GM23338 (cell line): ENCODE measurements at regions not wholly inside any gene's neighbourhood (a gene's known extent, or its start where the extent isn't known, plus 50 kb on each side); places are given as distances from the start of the nearest gene placed in this dataset.

Source experiments
- ATAC-seq: fragments of 200-7000 bp; cut with Tn5 transposase; 3 replicates; pipeline ENCODE4 v1.9.1; 2020
- DNase-seq: peaks from one replicate; pipeline ENCODE4 v3.0.0-alpha.2; 2015; ENCODE audit warnings: low spot score
- H2AFZ ChIP-seq: fragments of 200-600 bp; sonication (generic); 2 replicates; pipeline ENCODE4 v1.8.0; 2016; ENCODE audit warnings: antibody characterized with exemption, mild to moderate bottlenecking, moderate library complexity
- H3F3A ChIP-seq: fragments of 200-600 bp; sonication (generic); replicated peaks from 2 replicates; pipeline ENCODE4 v1.8.0; 2017; ENCODE audit warnings: antibody characterized with exemption, mixed run types, low read depth
- H3K27ac ChIP-seq: fragments of 200-600 bp; sonication (generic); 2 replicates; pipeline ENCODE4 v1.6.1; 2016; ENCODE audit warnings: low read depth
- H3K27me3 ChIP-seq: fragments of 200-600 bp; sonication (generic); 2 replicates; pipeline ENCODE4 v1.8.0; 2016; ENCODE audit warnings: mild to moderate bottlenecking, mixed run types, moderate library complexity; ENCODE audit not compliant: insufficient read depth
- H3K36me3 ChIP-seq: fragments of 200-600 bp; sonication (generic); 2 replicates; pipeline ENCODE4 v1.8.0; 2016; ENCODE audit warnings: mild to moderate bottlenecking; ENCODE audit not compliant: insufficient read depth
- H3K4me1 ChIP-seq: fragments of 200-600 bp; sonication (generic); 2 replicates; pipeline ENCODE4 v1.8.0; 2016; ENCODE audit warnings: mild to moderate bottlenecking, moderate library complexity; ENCODE audit not compliant: insufficient read depth
- H3K4me2 ChIP-seq: fragments of 200-600 bp; sonication (generic); 2 replicates; pipeline ENCODE4 v1.7.1; 2017; ENCODE audit warnings: mixed run types
- H3K4me3 ChIP-seq: fragments of 200-600 bp; sonication (generic); 2 replicates; pipeline ENCODE4 v1.6.1; 2016; ENCODE audit warnings: mixed run types
- H3K79me2 ChIP-seq: fragments of 200-600 bp; sonication (generic); replicated peaks from 2 replicates; pipeline ENCODE4 v1.8.0; 2017; ENCODE audit warnings: mild to moderate bottlenecking; ENCODE audit not compliant: insufficient read depth
- H3K9me2 ChIP-seq: fragments of 200-600 bp; sonication (generic); 2 replicates; pipeline ENCODE4 v1.8.0; 2017; ENCODE audit not compliant: insufficient read depth
- H4K20me1 ChIP-seq: fragments of 200-600 bp; sonication (generic); replicated peaks from 2 replicates; pipeline ENCODE4 v1.8.0; 2017; ENCODE audit warnings: mild to moderate bottlenecking; ENCODE audit not compliant: insufficient read depth
- H3K27ac Mint-ChIP-seq: 2 replicates; pipeline ENCODE4 v1.8.0; 2020; ENCODE audit warnings: inconsistent platforms, mild to moderate bottlenecking, moderate library complexity, mixed read lengths
- H3K27me3 Mint-ChIP-seq: 3 replicates; pipeline ENCODE4 v1.8.0; 2022; ENCODE audit warnings: low read depth, mild to moderate bottlenecking, moderate library complexity, mixed read lengths, inconsistent platforms; ENCODE audit not compliant: insufficient read depth, poor library complexity
- H3K36me3 Mint-ChIP-seq: 3 replicates; pipeline ENCODE4 v1.8.0; 2021; ENCODE audit warnings: low read depth, mild to moderate bottlenecking, inconsistent platforms, moderate library complexity, mixed read lengths
- H3K4me1 Mint-ChIP-seq: 3 replicates; pipeline ENCODE4 v1.8.0; 2020; ENCODE audit warnings: mild to moderate bottlenecking, inconsistent platforms, mixed read lengths
- H3K4me3 Mint-ChIP-seq: 3 replicates; pipeline ENCODE4 v1.8.0; 2021; ENCODE audit warnings: moderate library complexity, mild to moderate bottlenecking, inconsistent platforms, mixed read lengths
- H3K9me3 Mint-ChIP-seq: 3 replicates; pipeline ENCODE4 v1.8.0; 2020; ENCODE audit warnings: moderate library complexity, mild to moderate bottlenecking, inconsistent platforms, mixed read lengths
- CREB1 ChIP-seq: fragments of 250-450 bp; sonication (Bioruptor Pico); IDR thresholded peaks from 2 replicates; pipeline ENCODE4 v1.5.0; 2020; ENCODE audit warnings: low read depth, mild to moderate bottlenecking, moderate library complexity
- ETS1 ChIP-seq: IDR thresholded peaks from 2 replicates; pipeline ENCODE4 v1.6.1; 2016; ENCODE audit warnings: antibody characterized with exemption
- EZH2 ChIP-seq: fragments of 200-600 bp; sonication (generic); IDR thresholded peaks from one replicate; pipeline ENCODE4 v1.8.0; 2017; ENCODE audit warnings: antibody characterized with exemption, mild to moderate bottlenecking, low read depth; ENCODE audit not compliant: unreplicated experiment
- EZH2phosphoT487 ChIP-seq: fragments of 200-600 bp; sonication (generic); IDR thresholded peaks from one replicate; pipeline ENCODE4 v1.8.1; 2018; ENCODE audit warnings: antibody characterized with exemption; ENCODE audit not compliant: unreplicated experiment
- JUNB ChIP-seq: IDR thresholded peaks from one replicate; pipeline ENCODE4 v1.6.1; 2016; ENCODE audit warnings: antibody characterized with exemption; ENCODE audit not compliant: unreplicated experiment
- NANOG ChIP-seq: IDR thresholded peaks from 2 replicates; pipeline ENCODE4 v1.6.1; 2016; ENCODE audit warnings: antibody characterized with exemption, borderline replicate concordance
- POLR2AphosphoS5 ChIP-seq: IDR thresholded peaks from 2 replicates; pipeline ENCODE4 v1.6.1; 2016; ENCODE audit warnings: antibody characterized with exemption, low read depth
- REST ChIP-seq: IDR thresholded peaks from one replicate; pipeline ENCODE4 v1.6.1; 2018; ENCODE audit warnings: antibody characterized with exemption; ENCODE audit not compliant: unreplicated experiment
- STAT1 ChIP-seq: IDR thresholded peaks from one replicate; pipeline ENCODE4 v1.6.1; 2016; ENCODE audit warnings: antibody characterized with exemption; ENCODE audit not compliant: unreplicated experiment
- ZNF114 ChIP-seq: fragments of 250-450 bp; sonication (Bioruptor Pico); IDR thresholded peaks from 2 replicates; pipeline ENCODE4 v1.5.0; 2020; ENCODE audit warnings: mild to moderate bottlenecking, moderate library complexity
- ZNF331 ChIP-seq: fragments of 250-450 bp; sonication (Bioruptor Pico); IDR thresholded peaks from 2 replicates; pipeline ENCODE4 v1.5.0; 2020; ENCODE audit warnings: low read depth, mild to moderate bottlenecking, moderate library complexity
- TF ChIP-seq, protein P1 (sequence below): fragments of 250-450 bp; sonication (Bioruptor Pico); IDR thresholded peaks from 2 replicates; pipeline ENCODE4 v1.5.0; 2020; ENCODE audit warnings: mild to moderate bottlenecking, moderate library complexity

DNA sequence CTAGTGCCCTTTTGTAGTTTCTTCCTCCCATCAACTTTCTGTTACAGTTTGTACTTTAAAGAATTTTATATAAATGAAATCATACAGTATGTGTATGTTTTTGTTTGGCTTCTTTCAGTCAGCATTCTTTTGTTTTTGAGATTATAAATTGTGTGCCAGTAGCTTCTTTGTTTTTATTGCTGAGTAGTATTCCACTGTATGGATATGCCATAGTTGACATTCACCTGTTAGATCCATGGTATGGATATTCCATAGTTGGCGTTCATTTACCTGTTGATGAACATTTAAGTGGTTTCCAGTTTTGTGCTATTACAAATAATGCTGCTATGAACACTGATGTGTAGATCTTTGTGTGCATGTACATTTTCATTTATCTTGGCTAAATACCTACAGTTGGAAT lies 70.8 kb upstream of the SYPL1 start:
- TF ChIP-seq JUNB (no peak), NANOG (no peak), EZH2 (no peak)
- TF ChIP-seq, protein P1, sequence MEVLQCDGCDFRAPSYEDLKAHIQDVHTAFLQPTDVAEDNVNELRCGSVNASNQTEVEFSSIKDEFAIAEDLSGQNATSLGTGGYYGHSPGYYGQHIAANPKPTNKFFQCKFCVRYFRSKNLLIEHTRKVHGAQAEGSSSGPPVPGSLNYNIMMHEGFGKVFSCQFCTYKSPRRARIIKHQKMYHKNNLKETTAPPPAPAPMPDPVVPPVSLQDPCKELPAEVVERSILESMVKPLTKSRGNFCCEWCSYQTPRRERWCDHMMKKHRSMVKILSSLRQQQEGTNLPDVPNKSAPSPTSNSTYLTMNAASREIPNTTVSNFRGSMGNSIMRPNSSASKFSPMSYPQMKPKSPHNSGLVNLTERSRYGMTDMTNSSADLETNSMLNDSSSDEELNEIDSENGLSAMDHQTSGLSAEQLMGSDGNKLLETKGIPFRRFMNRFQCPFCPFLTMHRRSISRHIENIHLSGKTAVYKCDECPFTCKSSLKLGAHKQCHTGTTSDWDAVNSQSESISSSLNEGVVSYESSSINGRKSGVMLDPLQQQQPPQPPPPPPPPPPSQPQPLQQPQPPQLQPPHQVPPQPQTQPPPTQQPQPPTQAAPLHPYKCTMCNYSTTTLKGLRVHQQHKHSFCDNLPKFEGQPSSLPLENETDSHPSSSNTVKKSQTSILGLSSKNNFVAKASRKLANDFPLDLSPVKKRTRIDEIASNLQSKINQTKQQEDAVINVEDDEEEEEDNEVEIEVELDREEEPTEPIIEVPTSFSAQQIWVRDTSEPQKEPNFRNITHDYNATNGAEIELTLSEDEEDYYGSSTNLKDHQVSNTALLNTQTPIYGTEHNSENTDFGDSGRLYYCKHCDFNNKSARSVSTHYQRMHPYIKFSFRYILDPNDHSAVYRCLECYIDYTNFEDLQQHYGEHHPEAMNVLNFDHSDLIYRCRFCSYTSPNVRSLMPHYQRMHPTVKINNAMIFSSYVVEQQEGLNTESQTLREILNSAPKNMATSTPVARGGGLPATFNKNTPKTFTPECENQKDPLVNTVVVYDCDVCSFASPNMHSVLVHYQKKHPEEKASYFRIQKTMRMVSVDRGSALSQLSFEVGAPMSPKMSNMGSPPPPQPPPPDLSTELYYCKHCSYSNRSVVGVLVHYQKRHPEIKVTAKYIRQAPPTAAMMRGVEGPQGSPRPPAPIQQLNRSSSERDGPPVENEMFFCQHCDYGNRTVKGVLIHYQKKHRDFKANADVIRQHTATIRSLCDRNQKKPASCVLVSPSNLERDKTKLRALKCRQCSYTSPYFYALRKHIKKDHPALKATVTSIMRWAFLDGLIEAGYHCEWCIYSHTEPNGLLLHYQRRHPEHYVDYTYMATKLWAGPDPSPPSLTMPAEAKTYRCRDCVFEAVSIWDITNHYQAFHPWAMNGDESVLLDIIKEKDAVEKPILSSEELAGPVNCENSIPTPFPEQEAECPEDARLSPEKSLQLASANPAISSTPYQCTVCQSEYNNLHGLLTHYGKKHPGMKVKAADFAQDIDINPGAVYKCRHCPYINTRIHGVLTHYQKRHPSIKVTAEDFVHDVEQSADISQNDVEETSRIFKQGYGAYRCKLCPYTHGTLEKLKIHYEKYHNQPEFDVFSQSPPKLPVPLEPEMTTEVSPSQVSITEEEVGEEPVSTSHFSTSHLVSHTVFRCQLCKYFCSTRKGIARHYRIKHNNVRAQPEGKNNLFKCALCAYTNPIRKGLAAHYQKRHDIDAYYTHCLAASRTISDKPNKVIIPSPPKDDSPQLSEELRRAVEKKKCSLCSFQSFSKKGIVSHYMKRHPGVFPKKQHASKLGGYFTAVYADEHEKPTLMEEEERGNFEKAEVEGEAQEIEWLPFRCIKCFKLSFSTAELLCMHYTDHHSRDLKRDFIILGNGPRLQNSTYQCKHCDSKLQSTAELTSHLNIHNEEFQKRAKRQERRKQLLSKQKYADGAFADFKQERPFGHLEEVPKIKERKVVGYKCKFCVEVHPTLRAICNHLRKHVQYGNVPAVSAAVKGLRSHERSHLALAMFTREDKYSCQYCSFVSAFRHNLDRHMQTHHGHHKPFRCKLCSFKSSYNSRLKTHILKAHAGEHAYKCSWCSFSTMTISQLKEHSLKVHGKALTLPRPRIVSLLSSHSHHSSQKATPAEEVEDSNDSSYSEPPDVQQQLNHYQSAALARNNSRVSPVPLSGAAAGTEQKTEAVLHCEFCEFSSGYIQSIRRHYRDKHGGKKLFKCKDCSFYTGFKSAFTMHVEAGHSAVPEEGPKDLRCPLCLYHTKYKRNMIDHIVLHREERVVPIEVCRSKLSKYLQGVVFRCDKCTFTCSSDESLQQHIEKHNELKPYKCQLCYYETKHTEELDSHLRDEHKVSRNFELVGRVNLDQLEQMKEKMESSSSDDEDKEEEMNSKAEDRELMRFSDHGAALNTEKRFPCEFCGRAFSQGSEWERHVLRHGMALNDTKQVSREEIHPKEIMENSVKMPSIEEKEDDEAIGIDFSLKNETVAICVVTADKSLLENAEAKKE (CRISPR knock-in tag): no peak
- Histone ChIP-seq H3K9me2 (0 out of 2 replicates have a peak, but pooled peaks cover 3% of the 10 kb centered on the region), H3K27me3 (no peaks in the 10 kb centered on the region), H3K36me3 (no peaks in the 10 kb centered on the region), H3K4me3 (no peak overlapping the region), H3F3A (no peaks in the 10 kb centered on the region), H3K27ac (no peak overlapping the region), H4K20me1 (no peaks in the 10 kb centered on the region), H3K4me1 (no peaks in the 10 kb centered on the region), H3K4me2 (no peak overlapping the region), H3K79me2 (no peaks in the 10 kb centered on the region), H2AFZ (no peak overlapping the region)
- H3K27me3 Mint-ChIP-seq: peaks cover 6% of the 10 kb centered on the region
- H3K4me3 Mint-ChIP-seq: no peak overlapping the region
- peaks cover under 1% of the 10 kb centered on the region; the same call in 2 of the 3 replicates for H3K4me1 Mint-ChIP-seq
- no peak for ATAC-seq
- H3K9me3 Mint-ChIP-seq: no peaks in the 10 kb centered on the region; the same call in 2 of the 3 replicates
- H3K27ac Mint-ChIP-seq: no peak overlapping the region
- H3K36me3 Mint-ChIP-seq: no peaks in the 10 kb centered on the region
- DNase-seq: no peak

DNA sequence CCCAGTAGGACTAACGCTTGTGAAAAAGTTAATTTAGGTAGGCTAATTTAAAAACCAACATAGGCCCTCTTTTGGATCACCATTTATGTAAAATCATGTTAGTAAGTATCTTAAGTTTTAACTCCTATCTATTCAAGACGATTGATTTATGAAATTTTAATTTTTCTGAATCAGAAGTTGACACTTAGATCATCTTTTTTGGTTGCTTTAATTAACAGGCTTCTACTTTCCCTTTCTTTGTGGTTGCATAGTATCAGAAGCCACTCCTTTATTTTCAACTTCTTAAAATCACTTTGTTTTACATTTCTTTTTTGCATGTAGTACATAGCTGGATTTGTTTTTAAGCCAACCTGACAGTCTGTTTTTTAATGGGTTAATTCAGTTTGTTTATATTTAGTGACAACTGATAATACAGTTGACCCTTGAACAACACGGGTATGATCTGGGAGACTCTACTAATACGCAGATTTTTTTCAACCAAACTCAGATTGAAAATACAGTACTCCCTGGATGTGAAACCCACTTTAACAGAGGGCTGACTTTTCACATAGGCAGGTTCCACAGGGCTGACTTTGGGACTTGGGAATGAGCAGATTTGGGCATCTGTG lies 69.7 kb upstream of the SYPL1 start:
- Mint-ChIP-seq H3K4me3 (no peak overlapping the region), H3K27me3 (peaks cover 6% of the 10 kb centered on the region)
- TF ChIP-seq REST: no peak
- no peak for TF ChIP-seq ZNF114 (CRISPR knock-in tag)
- TF ChIP-seq ETS1: no peak
- no peak for TF ChIP-seq EZH2phosphoT487
- no peak for TF ChIP-seq STAT1
- no peak for TF ChIP-seq POLR2AphosphoS5
- no peak for TF ChIP-seq ZNF331 (CRISPR knock-in tag)
- TF ChIP-seq JUNB: no peak
- no peak for TF ChIP-seq CREB1

More for the DNA sequence above, 69.7 kb upstream of the SYPL1 start:
- H3K36me3 ChIP-seq: no peaks in the 10 kb centered on the region
- H3K9me2 ChIP-seq: 0 out of 2 replicates have a peak, but pooled peaks cover 3% of the 10 kb centered on the region
- H2AFZ ChIP-seq: no peak overlapping the region
- peaks cover 6% of the 10 kb centered on the region for H3K4me1 ChIP-seq
- no peak overlapping the region for H3K4me3 ChIP-seq
- H3K27ac ChIP-seq: no peak overlapping the region
- H4K20me1 ChIP-seq: no peaks in the 10 kb centered on the region
- Mint-ChIP-seq H3K27ac (no peak overlapping the region), H3K4me1 (peaks cover 10% of the 10 kb centered on the region; the same call in 2 of the 3 replicates), H3K9me3 (no peaks in the 10 kb centered on the region; the same call in 2 of the 3 replicates), H3K36me3 (no peaks in the 10 kb centered on the region)
- DNase-seq: no peak
- H3K79me2 ChIP-seq: no peaks in the 10 kb centered on the region
- ATAC-seq: no peak
- no peaks in the 10 kb centered on the region for H3F3A ChIP-seq
- no peak overlapping the region for H3K4me2 ChIP-seq
- no peaks in the 10 kb centered on the region for H3K27me3 ChIP-seq
